Calu3 (cell line): ENCODE measurements at regions not wholly inside any gene's neighbourhood (a gene's known extent, or its start where the extent isn't known, plus 50 kb on each side); places are given as distances from the start of the nearest gene placed in this dataset.

Source experiments
- BruUV-seq: library from RNA; stranded (reverse); fragments of 400-500 nt; replicated peaks from 2 replicates; lab custom pipeline; 2021; lab: Mats Ljungman, UMichigan
- CTCF ChIA-PET: fragments of 300-600 bp; sonication (Branson Sonifier 250); formaldehyde crosslinking; loops from one replicate; lab custom pipeline; 2022; ENCODE audit warnings: antibody characterized with exemption; lab: Charles Lee
- DNase-seq: peaks from one replicate; pipeline ENCODE4 v3.0.0; 2022
- H3K27ac Mint-ChIP-seq: one replicate; pipeline ENCODE4 v1.8.0; 2022; ENCODE audit warnings: mixed read lengths; ENCODE audit not compliant: unreplicated experiment
- H3K27me3 Mint-ChIP-seq: one replicate; pipeline ENCODE4 v1.8.0; 2022; ENCODE audit warnings: mixed read lengths; ENCODE audit not compliant: unreplicated experiment
- H3K36me3 Mint-ChIP-seq: one replicate; pipeline ENCODE4 v1.8.0; 2022; ENCODE audit warnings: mild to moderate bottlenecking, moderate library complexity, mixed read lengths; ENCODE audit not compliant: insufficient read depth, unreplicated experiment
- H3K4me1 Mint-ChIP-seq: one replicate; pipeline ENCODE4 v1.8.0; 2022; ENCODE audit warnings: mild to moderate bottlenecking, low read depth, mixed read lengths; ENCODE audit not compliant: unreplicated experiment
- H3K4me3 Mint-ChIP-seq: one replicate; pipeline ENCODE4 v1.8.0; 2022; ENCODE audit warnings: mild to moderate bottlenecking, low read depth, moderate library complexity, mixed read lengths; ENCODE audit not compliant: unreplicated experiment
- H3K9me3 Mint-ChIP-seq: one replicate; pipeline ENCODE4 v1.8.0; 2022; ENCODE audit warnings: low read depth, mixed read lengths; ENCODE audit not compliant: unreplicated experiment
- intact Hi-C: fragments of 100-400 bp; cut with micrococcal nuclease; formaldehyde crosslinking; loops from one replicate; pipeline ENCODE4 v1.10.0; 2022; ENCODE audit not compliant: unreplicated experiment
- TF ChIP-seq, protein P1 (sequence below): fragments of 200-600 bp; IDR thresholded peaks from one replicate; pipeline ENCODE4 v1.8.0; 2022; ENCODE audit warnings: antibody characterized with exemption; ENCODE audit not compliant: unreplicated experiment

DNA sequence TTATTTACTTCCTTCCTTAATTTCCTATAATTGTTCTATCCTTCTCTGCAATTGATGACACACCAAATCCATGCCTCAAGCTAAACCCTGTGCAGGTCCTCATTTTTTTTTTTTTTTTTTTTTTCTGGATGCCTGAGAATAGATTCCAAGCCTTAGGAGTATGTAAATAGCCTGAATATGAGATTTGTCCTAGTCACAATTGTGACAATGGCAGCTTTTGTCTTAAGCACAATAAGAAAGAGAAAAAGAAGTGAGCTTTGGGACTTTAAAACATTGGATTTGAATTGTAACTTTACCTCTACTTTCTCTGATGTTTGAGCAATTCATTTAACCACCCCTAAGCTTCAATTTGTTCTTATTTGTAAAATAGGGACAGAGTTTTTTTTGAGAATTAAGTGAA is 280.5 kb downstream of the TUSC1 start:
- peaks cover 2% of the 10 kb centered on the region for H3K9me3 Mint-ChIP-seq
- H3K4me1 Mint-ChIP-seq, result no peaks in the 10 kb centered on the region
- BruUV-seq, result no TSS peak
- no peaks in the 10 kb centered on the region for H3K27me3 Mint-ChIP-seq
- no peak for DNase-seq
- intact Hi-C loops, result no loop called here
- H3K36me3 Mint-ChIP-seq, result no peaks in the 10 kb centered on the region
- TF ChIP-seq, protein P1, sequence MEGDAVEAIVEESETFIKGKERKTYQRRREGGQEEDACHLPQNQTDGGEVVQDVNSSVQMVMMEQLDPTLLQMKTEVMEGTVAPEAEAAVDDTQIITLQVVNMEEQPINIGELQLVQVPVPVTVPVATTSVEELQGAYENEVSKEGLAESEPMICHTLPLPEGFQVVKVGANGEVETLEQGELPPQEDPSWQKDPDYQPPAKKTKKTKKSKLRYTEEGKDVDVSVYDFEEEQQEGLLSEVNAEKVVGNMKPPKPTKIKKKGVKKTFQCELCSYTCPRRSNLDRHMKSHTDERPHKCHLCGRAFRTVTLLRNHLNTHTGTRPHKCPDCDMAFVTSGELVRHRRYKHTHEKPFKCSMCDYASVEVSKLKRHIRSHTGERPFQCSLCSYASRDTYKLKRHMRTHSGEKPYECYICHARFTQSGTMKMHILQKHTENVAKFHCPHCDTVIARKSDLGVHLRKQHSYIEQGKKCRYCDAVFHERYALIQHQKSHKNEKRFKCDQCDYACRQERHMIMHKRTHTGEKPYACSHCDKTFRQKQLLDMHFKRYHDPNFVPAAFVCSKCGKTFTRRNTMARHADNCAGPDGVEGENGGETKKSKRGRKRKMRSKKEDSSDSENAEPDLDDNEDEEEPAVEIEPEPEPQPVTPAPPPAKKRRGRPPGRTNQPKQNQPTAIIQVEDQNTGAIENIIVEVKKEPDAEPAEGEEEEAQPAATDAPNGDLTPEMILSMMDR, result no peak
- H3K4me3 Mint-ChIP-seq, result no peak overlapping the region
- H3K27ac Mint-ChIP-seq, result no peak overlapping the region
- CTCF ChIA-PET, result interaction anchor here (0.5 kb wide), 1 partner anchor 93 kb away, joined by 4 read pairs; no protein-coding TSS in a partner anchor

DNA sequence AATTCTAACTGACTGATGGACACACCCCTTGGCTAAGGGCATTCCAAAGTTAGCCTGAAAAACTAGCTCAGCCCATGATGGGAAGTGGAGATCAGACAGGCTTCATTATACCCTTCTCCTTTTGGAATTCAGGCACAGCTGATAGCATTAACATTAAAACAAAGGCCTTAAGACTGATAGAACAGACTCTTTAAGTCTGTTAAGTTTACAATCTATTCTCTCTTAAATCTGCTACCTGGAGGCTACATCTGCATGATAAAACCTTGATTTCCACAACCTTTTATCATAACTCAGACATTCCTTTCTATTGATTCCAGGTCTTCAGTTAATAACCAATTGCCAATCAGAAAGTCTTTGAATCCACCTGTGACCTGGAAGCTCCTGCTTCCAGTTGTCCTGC is 281.4 kb downstream of the TUSC1 start:
- CTCF ChIA-PET, result no interaction called here
- intact Hi-C loops, result no loop called here
- Mint-ChIP-seq H3K27ac (no peak overlapping the region), H3K9me3 (peaks cover 2% of the 10 kb centered on the region), H3K4me1 (no peaks in the 10 kb centered on the region), H3K27me3 (no peaks in the 10 kb centered on the region), H3K4me3 (no peak overlapping the region), H3K36me3 (no peaks in the 10 kb centered on the region)
- BruUV-seq, result no TSS peak
- TF ChIP-seq, protein P1, result no peak
- DNase-seq, result no peak

DNA sequence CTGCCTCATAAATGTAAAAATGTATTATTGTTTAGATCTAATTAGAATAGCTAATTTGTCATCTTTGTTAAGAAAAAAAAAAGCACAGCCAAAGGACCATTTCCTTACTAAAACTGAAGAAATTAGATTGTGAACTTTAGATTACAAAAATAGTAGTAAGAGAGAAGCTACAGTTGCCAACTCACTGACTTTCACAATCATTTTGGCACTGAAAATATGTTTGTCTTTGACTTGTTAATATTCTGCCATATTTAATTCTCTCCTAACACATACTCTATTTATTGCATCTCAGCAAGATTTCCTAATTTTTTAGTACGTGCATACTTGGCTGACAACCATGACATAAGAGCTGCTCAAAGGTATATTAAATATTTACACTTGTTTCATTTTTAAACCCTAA is 297.1 kb downstream of the TUSC1 start:
- no peaks in the 10 kb centered on the region for H3K27me3 Mint-ChIP-seq

DNA sequence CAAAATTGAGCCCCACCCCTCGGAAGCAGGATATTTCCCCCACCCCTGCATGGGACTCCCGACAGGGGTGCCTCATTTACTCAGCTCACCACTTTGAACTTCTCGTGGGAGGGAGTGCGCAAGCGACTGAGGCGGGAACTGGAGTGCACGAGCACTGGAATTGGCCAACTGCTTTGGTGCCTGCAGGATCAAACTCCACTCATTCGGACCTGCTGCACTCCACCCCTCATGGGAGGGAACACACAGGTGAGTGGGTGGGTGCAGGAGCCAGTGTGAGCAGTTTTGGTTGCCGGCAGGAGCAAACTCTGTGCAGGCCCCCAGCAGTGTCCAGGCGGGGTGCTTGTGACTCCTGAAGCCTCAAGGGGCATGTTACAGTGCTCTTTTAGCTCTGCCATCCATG is 301.2 kb downstream of the TUSC1 start:
- Mint-ChIP-seq H3K4me3 (no peak overlapping the region), H3K4me1 (no peaks in the 10 kb centered on the region), H3K27ac (no peak overlapping the region), H3K9me3 (peaks cover 2% of the 10 kb centered on the region), H3K36me3 (no peaks in the 10 kb centered on the region), H3K27me3 (no peaks in the 10 kb centered on the region)
- no TSS peak for BruUV-seq
- CTCF ChIA-PET, result no interaction called here
- no peak for DNase-seq
- TF ChIP-seq, protein P1, result no peak
- intact Hi-C loops, result no loop called here

More for the DNA sequence above, 297.1 kb downstream of the TUSC1 start:
- Mint-ChIP-seq H3K9me3 (peaks cover 8% of the 10 kb centered on the region), H3K27ac (no peak overlapping the region), H3K36me3 (no peaks in the 10 kb centered on the region), H3K4me3 (no peak overlapping the region), H3K4me1 (no peaks in the 10 kb centered on the region)
- intact Hi-C loops, result no loop called here
- TF ChIP-seq, protein P1, result no peak
- BruUV-seq, result no TSS peak
- DNase-seq, result no peak
- CTCF ChIA-PET, result no interaction called here
